Activated CD4-positive, alpha-beta memory T cell treated with anti-CD3 and anti-CD28 coated beads for 36 hours (primary cell): ENCODE measurements at regions not wholly inside any gene's neighbourhood (a gene's known extent, or its start where the extent isn't known, plus 50 kb on each side); places are given as distances from the start of the nearest gene placed in this dataset.

Experiments
- CTCF ChIA-PET: fragments of 350-600 bp; sonication (Branson Sonifier 250); formaldehyde crosslinking; loops from one replicate; lab custom pipeline; 2021; ENCODE audit warnings: antibody characterized with exemption, inconsistent platforms; lab: Charles Lee
- POLR2A ChIA-PET: fragments of 350-600 bp; sonication (Branson Sonifier 250); formaldehyde crosslinking; loops from one replicate; lab custom pipeline; 2021; ENCODE audit warnings: antibody characterized with exemption; lab: Charles Lee
- DNase-seq: peaks from one replicate; pipeline ENCODE4 v3.0.0-alpha.2; 2020
- H3K27ac Mint-ChIP-seq: one replicate; pipeline ENCODE4 v1.8.0; 2021; ENCODE audit warnings: mixed read lengths
- H3K27me3 Mint-ChIP-seq: one replicate; pipeline ENCODE4 v1.8.0; 2021; ENCODE audit warnings: mixed read lengths
- H3K36me3 Mint-ChIP-seq: one replicate; pipeline ENCODE4 v1.8.0; 2021; ENCODE audit warnings: mixed read lengths
- H3K4me1 Mint-ChIP-seq: one replicate; pipeline ENCODE4 v1.8.0; 2021; ENCODE audit warnings: low read depth, mixed read lengths
- H3K4me3 Mint-ChIP-seq: one replicate; pipeline ENCODE4 v1.8.0; 2021; ENCODE audit warnings: mild to moderate bottlenecking, mixed read lengths
- H3K9me3 Mint-ChIP-seq: one replicate; pipeline ENCODE4 v1.8.0; 2021; ENCODE audit warnings: mixed read lengths
- intact Hi-C: fragments of 100-400 bp; cut with micrococcal nuclease; formaldehyde crosslinking; loops from one replicate; pipeline ENCODE4 v1.15.1; 2023

DNA sequence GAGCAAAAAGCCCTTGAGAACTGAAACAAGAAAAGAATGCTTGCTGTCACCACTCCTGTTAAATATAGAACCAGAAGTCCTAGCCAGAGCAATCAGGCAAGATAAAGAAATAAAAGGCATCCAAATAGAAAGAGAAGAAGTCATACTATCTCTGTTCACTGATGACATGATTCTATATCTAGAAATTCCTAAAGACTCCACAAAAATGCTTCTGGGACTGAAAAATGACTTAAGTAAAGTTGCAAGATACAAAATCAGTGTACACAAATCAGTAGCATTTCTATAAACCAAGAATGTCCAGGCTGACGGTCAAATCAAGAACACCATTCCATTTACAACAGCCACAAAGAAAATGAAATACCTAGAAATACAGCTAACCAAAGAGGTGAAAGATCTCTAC lies 552.7 kb upstream of the SLIT2 start:
- intact Hi-C loops, result no loop called here
- H3K4me3 Mint-ChIP-seq, result no peak overlapping the region
- peaks cover 16% of the 10 kb centered on the region for H3K9me3 Mint-ChIP-seq
- ChIA-PET POLR2A (no interaction called here), CTCF (no interaction called here)
- no peak for DNase-seq
- H3K27ac Mint-ChIP-seq, result no peak overlapping the region
- no peaks in the 10 kb centered on the region for H3K36me3 Mint-ChIP-seq
- H3K27me3 Mint-ChIP-seq, result no peaks in the 10 kb centered on the region
- no peaks in the 10 kb centered on the region for H3K4me1 Mint-ChIP-seq

DNA sequence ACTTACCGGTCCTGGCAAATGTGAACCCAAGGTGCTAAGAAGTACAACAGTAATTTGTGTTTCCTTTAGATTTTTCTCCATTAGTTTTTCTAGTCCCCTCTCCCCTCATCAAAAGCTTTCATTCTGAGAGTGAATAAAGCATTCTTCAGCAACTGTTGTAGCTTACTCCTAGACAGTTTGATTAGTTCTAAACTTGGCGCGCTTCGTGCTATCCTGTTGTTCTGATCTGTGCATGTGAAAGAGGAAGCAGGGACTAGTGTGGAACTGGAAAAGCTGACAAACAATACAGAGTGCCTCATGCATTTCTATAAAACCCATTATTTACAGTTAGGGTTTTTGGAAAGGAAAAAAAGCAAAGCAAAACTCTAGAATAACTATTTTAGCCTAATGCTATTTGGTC lies 556.9 kb upstream of the SLIT2 start:
- Mint-ChIP-seq H3K4me1 (no peaks in the 10 kb centered on the region), H3K9me3 (peaks cover 20% of the 10 kb centered on the region), H3K36me3 (no peaks in the 10 kb centered on the region), H3K27ac (no peak overlapping the region), H3K4me3 (no peak overlapping the region), H3K27me3 (no peaks in the 10 kb centered on the region)
- no peak for DNase-seq
- intact Hi-C loops, result no loop called here
- POLR2A ChIA-PET, result no interaction called here
- CTCF ChIA-PET, result no interaction called here

DNA sequence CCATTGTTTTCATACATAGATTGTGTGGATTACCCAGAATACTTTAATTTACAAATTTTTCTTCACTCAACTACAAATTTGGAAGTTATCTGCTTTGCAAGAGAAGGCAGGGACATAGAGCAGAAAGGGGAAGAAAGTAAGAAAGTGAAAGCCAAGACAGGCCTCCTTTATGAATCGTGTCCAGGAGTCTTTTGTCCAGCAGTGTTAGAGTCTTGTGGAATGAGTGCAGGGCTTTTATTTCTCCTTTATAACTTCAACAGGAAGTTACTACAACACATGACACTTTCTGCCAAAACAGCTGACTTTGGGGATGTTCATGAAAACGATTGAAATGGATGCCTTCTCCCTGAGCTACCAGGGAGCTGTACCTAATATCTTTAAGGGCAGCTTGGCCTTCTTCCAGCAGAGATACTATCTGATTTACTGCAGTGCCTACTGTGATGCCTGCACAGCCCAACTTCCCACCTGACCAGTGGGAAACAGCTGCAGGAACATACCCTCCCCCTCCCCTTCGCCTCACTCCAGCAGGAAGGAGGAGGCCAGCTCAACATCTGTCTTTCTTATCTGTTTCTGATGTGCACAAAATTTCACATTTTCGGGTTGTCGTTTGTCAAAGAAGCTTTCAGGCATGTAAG lies 557.7 kb upstream of the SLIT2 start:
- CTCF ChIA-PET, result no interaction called here
- no peaks in the 10 kb centered on the region for H3K4me1 Mint-ChIP-seq
- POLR2A ChIA-PET, result no interaction called here

DNA sequence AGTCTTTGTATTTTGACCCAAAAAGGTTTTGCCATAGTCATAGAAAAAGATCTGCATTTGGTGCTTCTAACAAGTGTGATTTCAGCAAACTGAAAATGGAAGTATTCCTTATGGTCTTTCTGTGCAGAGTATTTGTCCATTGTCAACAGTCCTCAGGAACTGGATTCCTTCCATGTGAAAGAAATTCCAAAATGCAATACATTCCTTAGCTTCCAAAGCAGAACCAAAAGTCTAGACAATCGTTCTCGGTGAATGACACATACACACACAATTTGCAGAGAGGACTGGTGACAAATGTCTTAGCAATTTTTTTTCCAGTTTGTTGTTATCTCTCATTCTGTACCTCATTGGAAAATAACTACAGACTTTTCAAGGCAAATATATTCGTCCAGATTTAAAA lies 562.2 kb upstream of the SLIT2 start:
- Mint-ChIP-seq H3K4me1 (no peaks in the 10 kb centered on the region), H3K36me3 (no peaks in the 10 kb centered on the region), H3K9me3 (peaks cover 18% of the 10 kb centered on the region), H3K4me3 (no peak overlapping the region), H3K27me3 (no peaks in the 10 kb centered on the region), H3K27ac (no peak overlapping the region)
- CTCF ChIA-PET, result no interaction called here
- POLR2A ChIA-PET, result no interaction called here
- intact Hi-C loops, result no loop called here
- no peak for DNase-seq

More for the DNA sequence above, 557.7 kb upstream of the SLIT2 start:
- Mint-ChIP-seq H3K27ac (no peak overlapping the region), H3K4me3 (no peak overlapping the region), H3K36me3 (no peaks in the 10 kb centered on the region), H3K9me3 (peaks cover 24% of the 10 kb centered on the region), H3K27me3 (no peaks in the 10 kb centered on the region)
- intact Hi-C loops, result no loop called here
- DNase-seq, result no peak

DNA sequence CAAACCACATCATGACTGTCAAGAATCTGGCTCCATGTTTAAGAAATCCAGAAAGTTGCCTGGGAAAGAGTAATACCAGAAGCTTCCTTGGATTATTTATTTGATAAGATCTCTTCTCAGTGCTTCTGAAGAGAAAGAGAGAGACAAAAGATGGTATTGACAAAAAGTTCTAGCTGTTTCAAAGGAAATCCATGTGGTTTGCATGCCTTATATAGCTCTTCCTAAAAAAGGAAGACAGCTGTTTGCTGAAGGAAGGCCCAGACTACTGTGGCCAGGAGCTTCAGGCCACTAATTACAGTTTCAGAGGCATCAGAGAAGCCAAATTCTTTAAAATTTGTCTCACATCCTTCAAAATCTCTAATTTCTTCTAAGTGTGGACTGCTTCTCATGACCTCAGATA lies 565.2 kb upstream of the SLIT2 start:
- no peaks in the 10 kb centered on the region for H3K36me3 Mint-ChIP-seq
- no peak for DNase-seq
- no peak overlapping the region for H3K27ac Mint-ChIP-seq
- H3K27me3 Mint-ChIP-seq, result no peaks in the 10 kb centered on the region
- H3K4me1 Mint-ChIP-seq, result no peaks in the 10 kb centered on the region
- H3K4me3 Mint-ChIP-seq, result no peak overlapping the region
- peaks cover 13% of the 10 kb centered on the region for H3K9me3 Mint-ChIP-seq
- ChIA-PET CTCF (no interaction called here), POLR2A (no interaction called here)
- intact Hi-C loops, result no loop called here

DNA sequence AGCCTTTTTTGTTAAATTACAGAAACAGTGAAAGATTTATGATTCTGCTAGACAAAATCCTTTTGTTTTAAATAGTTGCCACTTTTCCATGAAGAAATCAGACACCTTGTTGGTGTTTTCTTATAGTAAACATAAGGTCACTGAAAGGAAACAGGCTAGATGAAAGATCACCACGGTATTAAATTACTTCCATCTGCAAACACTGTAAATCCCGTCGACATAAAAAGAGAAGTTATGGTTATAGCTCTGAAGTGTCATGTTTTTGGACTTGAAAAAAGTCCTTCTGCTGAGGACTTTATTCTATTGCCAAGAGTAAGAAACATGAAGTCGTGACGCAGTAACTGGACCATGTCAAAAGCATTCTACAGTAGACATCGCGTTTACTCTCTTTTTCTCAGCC lies 567.6 kb upstream of the SLIT2 start:
- POLR2A ChIA-PET, result no interaction called here
- H3K4me3 Mint-ChIP-seq, result no peak overlapping the region

DNA sequence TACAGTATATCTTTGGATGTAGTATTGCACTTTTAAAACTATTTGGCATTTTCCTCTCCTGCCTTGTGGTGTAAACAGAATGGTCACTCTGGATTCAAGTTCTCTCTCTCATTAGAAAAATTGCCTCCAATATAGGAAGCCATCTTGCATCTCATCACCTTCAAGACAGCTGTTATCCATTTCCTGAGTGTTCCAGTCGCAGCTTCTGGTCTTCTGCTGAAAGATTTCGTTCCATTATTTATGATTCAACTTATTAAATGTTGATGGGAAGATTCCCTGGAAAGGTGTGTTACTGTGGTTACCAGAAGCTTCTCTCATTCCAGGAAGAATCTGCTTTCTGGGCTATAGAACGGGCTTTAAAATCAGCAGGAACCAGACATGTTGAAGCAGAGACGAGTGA lies 568.3 kb upstream of the SLIT2 start:
- Mint-ChIP-seq H3K4me3 (no peak overlapping the region), H3K27me3 (no peaks in the 10 kb centered on the region), H3K36me3 (no peaks in the 10 kb centered on the region), H3K27ac (no peak overlapping the region), H3K9me3 (peaks cover 4% of the 10 kb centered on the region), H3K4me1 (no peaks in the 10 kb centered on the region)
- no peak for DNase-seq
- CTCF ChIA-PET, result no interaction called here
- intact Hi-C loops, result no loop called here
- POLR2A ChIA-PET, result no interaction called here

More for the DNA sequence above, 567.6 kb upstream of the SLIT2 start:
- intact Hi-C loops, result no loop called here
- Mint-ChIP-seq H3K9me3 (peaks cover 4% of the 10 kb centered on the region), H3K4me1 (no peaks in the 10 kb centered on the region), H3K36me3 (no peaks in the 10 kb centered on the region), H3K27ac (no peak overlapping the region), H3K27me3 (no peaks in the 10 kb centered on the region)
- no peak for DNase-seq
- CTCF ChIA-PET, result no interaction called here

DNA sequence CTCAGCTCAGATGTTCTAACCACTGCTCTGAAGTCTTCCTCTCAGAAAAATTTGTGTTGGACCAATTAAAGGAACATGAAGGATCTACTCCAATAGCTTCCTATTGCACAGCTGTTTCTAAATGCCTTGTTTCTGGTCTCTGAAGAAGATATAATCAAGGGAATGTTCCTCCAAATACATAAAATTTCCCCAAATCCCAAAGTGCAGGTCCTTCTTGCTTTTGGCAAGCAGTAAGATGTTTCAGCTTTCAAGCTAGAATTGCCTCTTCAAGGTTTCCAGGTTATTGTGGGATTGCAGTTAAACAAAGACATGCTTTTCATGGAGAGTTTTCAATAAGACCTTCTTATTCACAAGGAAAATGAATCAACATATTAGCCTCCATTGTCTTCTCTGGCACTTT lies 574.5 kb upstream of the SLIT2 start:
- intact Hi-C loops, result no loop called here
- Mint-ChIP-seq H3K27me3 (no peaks in the 10 kb centered on the region), H3K4me1 (no peaks in the 10 kb centered on the region), H3K4me3 (no peak overlapping the region), H3K36me3 (no peaks in the 10 kb centered on the region), H3K27ac (no peak overlapping the region), H3K9me3 (peaks cover 7% of the 10 kb centered on the region)
- CTCF ChIA-PET, result no interaction called here
- DNase-seq, result no peak
- POLR2A ChIA-PET, result no interaction called here

DNA sequence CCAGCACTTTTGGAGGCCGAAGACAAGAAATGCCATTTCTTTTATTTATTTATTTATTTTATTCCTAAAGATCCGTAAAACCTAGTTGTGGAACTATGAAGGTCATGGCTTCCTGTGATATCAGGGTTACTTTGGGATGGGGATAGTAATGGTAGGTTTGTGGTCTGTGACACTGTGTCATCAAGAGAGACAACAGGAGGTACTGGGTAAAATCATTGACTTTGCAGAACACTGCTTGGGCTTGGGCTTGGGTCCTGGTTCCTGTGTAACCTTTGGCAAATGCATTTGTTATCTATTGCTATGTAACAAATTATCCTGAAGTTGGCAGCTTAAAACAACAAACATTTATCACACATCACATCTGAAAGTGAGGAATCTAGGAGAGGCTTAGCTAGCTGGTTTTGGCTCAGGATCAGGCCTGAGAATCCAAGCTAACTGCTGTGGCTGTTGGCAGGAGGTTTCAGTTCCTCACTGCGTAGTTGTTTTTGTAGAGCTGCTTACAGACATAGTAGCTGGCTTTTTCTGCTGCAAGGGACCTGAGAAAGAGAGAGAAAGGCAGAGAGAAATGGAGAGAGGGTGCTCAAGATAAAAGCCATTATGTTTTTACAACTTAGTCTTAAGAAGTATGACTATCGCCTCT lies 576.4 kb upstream of the SLIT2 start:
- H3K9me3 Mint-ChIP-seq, result peaks cover 14% of the 10 kb centered on the region
- CTCF ChIA-PET, result no interaction called here
- intact Hi-C loops, result no loop called here
- POLR2A ChIA-PET, result no interaction called here
- H3K4me1 Mint-ChIP-seq, result no peaks in the 10 kb centered on the region
- H3K4me3 Mint-ChIP-seq, result no peak overlapping the region
- no peak overlapping the region for H3K27ac Mint-ChIP-seq
- no peaks in the 10 kb centered on the region for H3K27me3 Mint-ChIP-seq
- DNase-seq, result no peak
- H3K36me3 Mint-ChIP-seq, result no peaks in the 10 kb centered on the region

DNA sequence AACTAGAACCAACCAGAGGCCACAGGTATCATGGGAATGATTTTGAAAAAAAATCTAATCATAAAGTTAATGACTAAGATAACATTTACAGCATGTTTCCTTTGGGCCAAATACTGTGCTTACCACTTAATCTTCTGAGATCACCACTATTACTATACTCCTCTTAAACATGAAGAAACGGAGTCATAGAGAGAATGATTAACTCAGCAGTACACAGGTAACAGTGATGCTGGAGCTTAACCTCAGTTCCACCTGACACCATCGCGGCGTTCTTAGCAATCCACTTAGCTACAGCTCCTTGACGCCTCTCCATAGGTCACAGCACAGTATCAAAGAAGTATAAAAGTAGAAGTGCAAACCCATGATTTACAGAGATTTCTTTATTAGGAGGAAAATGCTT lies 592.6 kb upstream of the SLIT2 start:
- no peaks in the 10 kb centered on the region for H3K4me1 Mint-ChIP-seq
- ChIA-PET POLR2A (no interaction called here), CTCF (no interaction called here)
- no peaks in the 10 kb centered on the region for H3K36me3 Mint-ChIP-seq
- no peak for DNase-seq
- H3K27me3 Mint-ChIP-seq, result no peaks in the 10 kb centered on the region
- peaks cover 16% of the 10 kb centered on the region for H3K9me3 Mint-ChIP-seq
- intact Hi-C loops, result no loop called here
- H3K27ac Mint-ChIP-seq, result no peak overlapping the region
- H3K4me3 Mint-ChIP-seq, result no peak overlapping the region

DNA sequence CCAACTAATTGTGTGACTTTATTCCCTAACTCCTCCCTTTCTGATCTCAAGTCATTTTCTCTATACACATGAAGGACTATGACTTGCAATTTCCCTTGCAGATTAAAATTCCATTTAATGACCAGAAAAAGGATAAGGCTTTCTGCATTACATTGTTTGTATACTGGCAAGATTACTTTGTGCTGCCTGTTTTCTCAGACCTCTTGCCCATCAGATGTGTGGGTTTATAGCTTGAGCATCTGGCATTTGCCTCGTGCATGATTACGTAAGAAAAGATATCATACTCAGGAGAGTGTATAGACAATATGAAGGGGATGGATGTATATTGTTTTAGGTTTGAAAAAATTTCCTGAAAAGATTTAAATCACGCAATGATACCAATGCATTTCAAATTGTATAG lies 593.8 kb upstream of the SLIT2 start:
- Mint-ChIP-seq H3K4me1 (no peaks in the 10 kb centered on the region), H3K27me3 (no peaks in the 10 kb centered on the region), H3K36me3 (no peaks in the 10 kb centered on the region), H3K9me3 (peaks cover 16% of the 10 kb centered on the region), H3K4me3 (no peak overlapping the region), H3K27ac (no peak overlapping the region)
- intact Hi-C loops, result no loop called here
- no peak for DNase-seq
- CTCF ChIA-PET, result no interaction called here
- POLR2A ChIA-PET, result no interaction called here

DNA sequence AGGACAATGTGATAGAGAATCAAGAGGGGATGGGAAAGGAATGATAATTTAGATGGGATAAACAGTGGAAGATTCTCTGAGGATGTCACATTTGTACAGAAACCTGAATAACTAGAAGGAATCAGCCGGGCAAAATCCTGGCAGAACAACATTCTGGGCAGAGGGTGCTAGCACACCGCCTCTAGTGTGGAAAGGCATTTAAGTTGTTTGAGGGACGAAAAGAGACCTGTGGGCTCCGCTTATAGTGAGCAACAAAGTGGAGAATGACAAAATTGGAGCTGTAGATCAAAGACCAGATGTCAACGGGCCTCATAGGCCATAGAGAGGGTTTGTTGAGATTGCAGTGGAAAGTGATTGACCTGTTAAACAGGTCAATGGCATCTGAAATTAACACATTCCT lies 596.0 kb upstream of the SLIT2 start:
- intact Hi-C loops, result no loop called here
- H3K27ac Mint-ChIP-seq, result no peak overlapping the region
- CTCF ChIA-PET, result no interaction called here
- no peaks in the 10 kb centered on the region for H3K4me1 Mint-ChIP-seq
- DNase-seq, result no peak
- peaks cover 14% of the 10 kb centered on the region for H3K9me3 Mint-ChIP-seq
- no peaks in the 10 kb centered on the region for H3K27me3 Mint-ChIP-seq
- H3K4me3 Mint-ChIP-seq, result no peak overlapping the region
- H3K36me3 Mint-ChIP-seq, result no peaks in the 10 kb centered on the region
- POLR2A ChIA-PET, result no interaction called here
